ENCODE measurements at regions not wholly inside any gene's neighbourhood (a gene's known extent, or its start where the extent isn't known, plus 50 kb on each side); places are given as distances from the start of the nearest gene placed in this dataset.
A peak's percentile ranks its signal among the peaks of the same experiment; 100 is the strongest.

DNA sequence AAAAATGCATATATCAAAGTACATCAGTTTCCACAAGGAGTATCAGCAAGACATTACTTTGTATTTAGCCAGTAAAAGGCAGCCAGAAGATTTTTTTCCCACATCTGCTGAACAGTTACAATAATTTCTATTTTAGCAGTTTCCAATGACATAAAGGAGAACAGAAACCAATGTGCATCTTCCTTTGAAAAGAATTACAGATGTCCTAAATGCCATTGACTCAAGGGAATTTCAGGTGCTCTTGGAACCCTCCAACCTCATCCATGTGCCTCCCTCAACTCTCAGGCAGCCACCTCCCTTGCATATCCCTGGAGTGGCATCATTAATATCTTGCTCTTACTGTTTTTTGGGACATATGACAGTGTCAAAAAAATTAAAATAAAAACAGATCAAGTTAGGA is 62.2 kb upstream of the ST8SIA1 start:
- no peak for DNase-seq

DNA sequence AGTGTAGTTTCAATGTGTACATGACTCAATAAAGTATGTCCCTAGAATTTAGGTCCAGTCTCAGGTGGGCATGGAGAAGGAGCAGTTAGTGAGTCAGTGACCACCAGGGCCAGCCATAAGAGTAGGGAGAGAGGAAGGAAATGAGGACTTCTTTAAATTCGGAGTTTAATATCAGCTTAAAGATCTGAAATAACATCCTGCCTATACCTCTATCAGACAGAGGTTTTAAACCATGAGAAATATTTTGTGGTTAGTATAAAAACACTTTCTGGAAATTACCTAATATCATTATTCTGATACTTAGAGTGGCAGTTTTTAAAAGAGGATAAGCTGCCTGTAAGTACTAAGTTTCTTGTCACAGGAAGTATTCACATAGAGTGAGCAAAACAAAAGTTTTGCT is 61.7 kb upstream of the ST8SIA1 start:
- DNase-seq = peak; percentile 31

DNA sequence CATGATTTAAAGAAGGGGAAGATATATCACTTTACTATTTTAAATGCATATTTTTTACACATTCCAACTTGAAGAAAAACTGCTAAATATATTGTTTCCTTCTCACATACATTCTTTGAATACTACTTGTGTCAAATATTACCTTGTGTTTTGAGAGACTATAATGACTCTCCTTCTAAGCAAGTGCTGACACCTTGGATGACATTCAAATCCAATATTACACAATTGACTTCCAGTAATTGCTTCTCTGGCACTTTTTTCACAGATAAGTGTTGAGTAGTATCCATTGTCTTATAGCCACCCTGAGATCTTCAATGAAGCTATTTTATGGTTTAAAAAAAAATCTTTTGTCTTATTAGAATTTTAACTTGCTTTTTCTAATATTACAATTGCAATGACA is 61.2 kb upstream of the ST8SIA1 start:
- no peak for DNase-seq
